IPS DF 19.7 (cell line): ENCODE measurements at regions not wholly inside any gene's neighbourhood (a gene's known extent, or its start where the extent isn't known, plus 50 kb on each side); places are given as distances from the start of the nearest gene placed in this dataset.

ENCODE experiments used
- DNase-seq: peaks from one replicate; pipeline ENCODE4 v3.0.0-alpha.2; 2013; ENCODE audit warnings: low read depth, low spot score

DNA sequence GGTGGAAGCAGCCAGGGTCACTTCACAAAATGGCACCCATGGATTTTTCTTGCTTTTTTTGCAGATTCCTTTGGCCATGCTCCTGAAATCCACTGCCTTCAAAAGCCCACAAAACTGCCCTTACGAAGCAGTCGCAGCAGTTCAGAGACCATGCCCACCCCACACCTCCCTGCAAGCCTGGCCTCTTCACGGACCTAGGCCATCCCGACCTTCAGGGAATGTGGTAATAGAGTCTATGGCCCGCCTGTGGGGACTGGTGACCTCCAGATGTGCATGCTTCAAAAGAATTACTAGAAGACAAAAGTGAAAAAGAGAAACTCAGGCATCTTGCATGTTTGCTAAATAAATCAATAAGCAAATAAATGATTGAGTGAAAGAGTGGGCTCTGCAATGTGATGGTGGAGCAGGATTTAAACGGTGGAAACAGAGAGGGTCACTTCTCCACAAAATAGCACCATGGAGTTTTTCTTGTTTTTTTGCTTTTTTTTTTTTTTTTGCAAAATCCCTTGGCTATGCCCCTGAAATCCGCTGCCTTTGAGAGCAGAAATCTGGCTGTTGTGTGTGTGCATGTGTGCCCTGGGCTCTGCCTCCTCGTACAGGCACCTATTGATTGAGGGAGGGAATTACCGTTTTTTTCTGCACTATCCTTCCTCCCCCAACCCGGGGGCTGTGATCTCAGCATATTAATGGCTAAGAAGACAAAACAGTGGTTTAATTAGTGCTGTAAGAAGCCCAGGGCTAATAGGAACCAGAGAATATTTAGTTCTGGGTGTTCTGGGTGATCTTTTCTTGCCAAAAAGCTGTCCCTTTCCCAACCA, 107.4 kb downstream of the PXDC1 start:
- DNase-seq, result no peak

DNA sequence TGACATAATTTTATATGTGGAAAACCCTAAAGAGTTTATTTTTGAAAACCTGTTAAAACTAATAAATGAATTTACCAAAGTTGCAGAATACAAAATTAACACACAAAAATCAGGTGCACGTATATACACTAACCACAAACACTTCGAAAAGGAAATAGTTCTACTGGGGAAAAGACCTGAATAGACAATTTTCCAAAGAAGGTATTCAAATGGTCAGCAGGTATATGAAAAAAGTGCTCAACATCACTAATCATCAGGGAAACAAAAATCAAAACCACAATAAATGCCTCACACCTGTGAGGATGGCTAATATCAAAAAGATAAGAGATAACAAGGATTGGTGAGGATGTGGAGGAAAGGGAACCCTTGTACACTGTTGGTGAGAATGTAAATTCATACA, 110.6 kb downstream of the PXDC1 start:
- no peak for DNase-seq

DNA sequence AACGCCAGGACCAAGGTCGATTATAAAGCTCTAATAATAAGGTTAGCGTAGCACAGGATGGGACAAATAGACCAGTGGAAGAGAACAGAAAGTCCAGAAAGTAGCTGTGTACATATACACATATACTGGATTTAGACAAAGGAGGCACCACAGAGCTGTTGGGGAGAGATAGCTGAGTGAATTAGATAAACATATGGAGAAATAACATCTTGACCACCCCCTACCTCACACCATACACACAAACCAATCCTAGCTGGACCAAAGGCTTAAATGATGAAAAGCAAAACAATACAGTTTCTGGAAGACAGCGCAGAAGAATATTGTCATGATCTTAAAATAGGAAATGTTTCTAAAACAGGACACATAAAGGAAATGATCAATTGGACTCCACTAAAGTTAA, 112.9 kb downstream of the PXDC1 start:
- DNase-seq, result no peak

DNA sequence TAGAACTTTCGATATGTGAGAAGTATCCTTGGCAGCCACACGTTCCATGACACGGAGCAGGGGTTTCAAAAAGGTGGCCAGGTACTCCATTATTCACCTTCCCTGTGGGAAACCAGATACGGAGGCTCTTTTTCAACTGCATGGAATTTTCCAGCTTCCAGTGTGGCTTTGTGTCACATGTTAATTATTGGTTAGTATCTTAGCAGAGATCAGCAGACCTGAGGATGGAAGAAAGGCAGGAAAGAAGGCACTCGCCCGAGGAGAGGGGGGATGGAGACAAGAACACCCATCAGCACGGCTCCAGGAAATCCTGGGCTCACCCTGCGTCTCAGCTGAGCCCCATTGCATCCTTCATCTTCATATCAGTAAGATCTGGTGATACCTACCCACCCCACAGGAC, 115.5 kb downstream of the PXDC1 start:
- no peak for DNase-seq

DNA sequence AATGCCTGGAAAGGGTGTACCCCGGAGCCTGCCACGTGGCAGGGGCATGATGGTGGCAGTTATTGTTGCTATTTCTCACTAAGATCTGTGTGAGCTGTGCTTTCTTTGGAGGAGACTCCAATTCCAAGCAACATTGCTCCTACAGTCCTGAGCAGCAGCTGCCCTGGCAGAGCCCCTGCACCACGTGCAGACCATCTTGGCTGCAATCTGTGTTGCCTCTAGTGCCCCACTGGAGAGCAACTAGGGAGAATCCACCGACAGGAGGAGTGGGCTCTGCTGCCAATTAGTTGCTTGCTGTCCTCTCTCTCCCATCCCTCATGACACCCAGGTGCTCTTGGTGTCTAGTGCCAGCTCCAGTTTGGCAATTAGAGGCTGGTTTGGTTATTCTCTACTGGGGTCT, 116.0 kb downstream of the PXDC1 start:
- DNase-seq, result no peak

DNA sequence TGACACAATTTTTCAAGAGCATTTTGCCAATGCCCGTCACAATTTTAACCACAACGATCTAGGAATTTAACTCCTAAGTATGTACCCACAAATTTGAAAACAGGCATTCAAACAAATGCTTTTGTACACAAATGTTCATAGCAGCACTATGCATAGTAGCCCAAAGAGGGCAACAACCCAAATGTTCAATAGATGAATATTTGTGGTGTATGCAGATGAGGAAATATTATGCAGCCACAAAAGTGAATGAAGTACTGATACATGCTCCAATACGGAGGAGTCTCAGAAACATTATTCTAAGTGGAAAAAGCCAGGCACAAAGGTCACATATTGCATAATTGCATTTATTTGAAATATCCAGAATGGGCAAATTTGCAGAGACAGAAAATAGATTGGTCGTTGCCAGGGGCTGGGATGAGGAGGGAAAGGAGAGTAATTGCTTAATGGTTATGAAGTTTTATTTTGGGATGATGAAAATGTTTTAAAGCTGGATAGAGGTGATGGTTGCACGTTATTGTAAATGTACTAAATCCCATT, 117.2 kb downstream of the PXDC1 start:
- no peak for DNase-seq

DNA sequence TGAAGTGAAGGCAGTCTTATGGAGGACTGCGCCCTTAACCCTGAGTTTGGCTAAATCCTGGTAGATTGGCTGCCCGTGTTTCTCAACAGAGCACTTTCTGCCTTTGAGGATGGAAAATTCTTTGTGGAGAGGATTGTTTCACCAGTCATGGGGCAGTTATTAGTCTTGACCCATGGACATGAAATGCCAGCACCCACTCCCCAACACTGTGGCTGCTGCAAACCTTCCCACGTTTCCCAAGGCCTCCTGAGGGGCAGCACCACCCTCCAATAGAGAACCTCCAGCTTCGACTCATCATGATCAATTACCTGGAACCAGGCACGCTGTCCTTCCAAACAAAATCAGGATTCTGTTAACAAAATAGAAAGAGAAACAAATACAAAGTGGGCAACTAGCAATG, 117.8 kb downstream of the PXDC1 start:
- DNase-seq, result no peak

DNA sequence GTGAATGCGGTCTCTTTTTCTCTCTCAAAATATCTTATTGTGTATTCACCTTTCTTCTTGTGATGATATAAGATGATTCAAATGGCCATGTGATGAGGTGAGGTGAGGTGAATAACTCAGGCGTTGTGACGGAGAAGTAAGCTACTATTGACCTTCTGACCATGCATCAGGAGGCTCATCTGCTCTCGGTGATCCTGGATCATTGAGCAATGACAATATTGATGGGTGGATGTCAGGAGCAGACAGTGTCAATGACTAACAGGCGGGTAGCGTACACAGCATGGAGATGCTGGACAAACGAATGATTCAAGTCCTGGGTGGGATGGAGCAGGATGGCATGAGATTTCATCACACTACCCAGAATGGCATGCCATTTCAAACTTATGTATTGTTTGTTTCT, 119.6 kb downstream of the PXDC1 start:
- no peak for DNase-seq

DNA sequence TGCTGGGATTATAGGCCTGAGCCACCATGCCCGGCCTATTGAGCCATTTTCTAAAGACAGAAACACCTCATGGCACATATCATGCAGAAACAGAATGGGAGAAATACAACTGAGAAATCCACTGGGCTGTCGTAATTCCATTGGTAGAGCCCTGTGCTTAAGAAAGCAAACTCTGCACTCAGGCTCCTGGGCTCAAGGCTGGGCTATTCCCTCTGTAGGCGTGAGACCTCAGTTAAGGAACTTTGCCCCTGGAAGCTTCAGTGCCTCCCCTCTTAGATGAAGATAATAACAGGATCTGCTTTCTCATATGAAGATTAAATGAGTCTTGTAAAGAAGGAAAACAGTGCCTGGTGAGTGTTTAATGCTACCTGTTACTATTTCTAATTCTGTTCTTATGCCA, 120.3 kb downstream of the PXDC1 start:
- DNase-seq, result no peak

DNA sequence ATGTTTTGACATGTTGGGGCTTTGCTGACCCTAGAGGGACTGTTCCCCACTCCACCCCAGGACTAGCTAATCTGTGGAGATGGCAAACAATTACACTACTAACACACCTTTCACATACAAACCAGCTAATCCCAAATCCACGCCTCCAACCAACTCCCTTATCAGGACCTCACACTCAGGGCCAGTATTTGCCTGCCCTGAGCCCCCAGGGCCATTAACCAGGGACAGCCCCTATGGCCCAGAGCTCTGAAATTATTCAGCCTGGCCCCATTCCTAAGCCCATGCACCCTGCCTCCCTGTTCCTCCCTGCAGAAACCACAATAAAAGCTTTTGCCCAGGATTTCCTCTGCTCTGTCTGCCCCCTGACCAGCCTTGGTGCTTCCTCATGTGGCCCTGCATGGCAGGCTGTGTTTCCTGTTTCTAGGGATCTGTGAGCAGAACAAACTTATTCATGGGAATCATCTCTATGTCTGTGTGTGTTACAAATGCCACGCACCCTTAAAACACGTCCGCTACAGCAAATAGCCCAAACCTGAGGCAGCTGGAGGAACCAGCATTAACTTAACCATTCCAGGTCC, 121.2 kb downstream of the PXDC1 start:
- DNase-seq, result no peak

DNA sequence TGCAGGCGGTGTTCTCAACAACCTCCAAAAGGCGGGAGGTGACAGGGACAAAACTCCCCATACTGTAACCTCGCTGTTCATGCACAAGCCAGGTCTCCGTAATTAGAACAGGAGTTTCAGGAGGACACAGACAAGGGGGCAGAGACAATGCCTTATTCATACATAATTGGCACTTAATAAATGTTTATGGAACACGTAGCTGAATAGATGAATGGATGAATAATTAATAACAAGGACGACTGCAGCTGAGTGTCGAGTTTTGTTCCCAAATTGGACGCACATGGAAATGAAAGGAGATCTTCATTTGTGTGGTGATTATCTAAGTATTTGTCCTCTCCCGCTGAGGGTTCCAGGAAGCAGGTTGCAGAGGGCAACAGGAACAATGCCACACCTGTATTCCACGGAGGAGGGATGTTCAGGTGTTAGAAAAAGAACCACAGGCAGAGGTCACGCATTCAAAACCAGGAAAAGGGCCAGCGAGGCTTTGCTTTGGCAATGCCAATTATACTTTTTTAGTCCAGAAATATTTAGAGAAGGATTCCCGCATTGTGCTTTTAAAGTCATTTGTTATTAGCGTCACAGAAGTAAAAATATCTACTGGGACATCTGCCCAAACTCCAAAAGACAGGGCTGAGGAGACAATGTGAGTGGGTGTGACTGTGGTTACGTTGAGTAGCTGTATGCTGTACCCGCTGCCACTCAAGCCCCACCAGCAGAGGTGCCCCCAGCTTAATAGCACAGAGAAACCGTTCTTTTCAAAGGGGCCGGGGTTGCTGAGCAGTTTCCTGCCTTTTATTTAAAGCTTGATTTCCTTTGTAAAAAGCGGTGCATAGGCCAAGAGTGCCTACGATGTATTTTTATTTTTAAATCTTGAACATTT, 123.3 kb downstream of the PXDC1 start:
- DNase-seq, result no peak

DNA sequence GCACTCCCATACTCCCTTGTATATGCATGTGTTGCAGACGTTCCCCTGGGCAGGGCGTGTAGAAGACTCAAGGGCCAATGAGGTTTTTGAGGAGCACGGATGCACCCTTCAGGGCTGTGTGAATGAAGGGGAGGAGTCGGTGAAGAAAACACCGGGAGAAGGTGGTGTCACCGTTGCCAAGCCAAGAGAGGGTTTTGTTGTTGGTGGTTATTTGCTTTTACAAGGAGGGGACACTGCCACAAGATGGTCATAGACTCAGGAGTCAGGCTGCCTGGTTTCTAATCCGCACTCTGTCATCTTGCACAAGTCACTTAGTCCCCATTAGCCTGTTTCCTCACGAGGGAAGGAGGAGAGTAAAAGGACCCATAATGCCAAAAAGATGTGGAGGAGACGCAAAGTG, 124.0 kb downstream of the PXDC1 start:
- DNase-seq, result no peak

DNA sequence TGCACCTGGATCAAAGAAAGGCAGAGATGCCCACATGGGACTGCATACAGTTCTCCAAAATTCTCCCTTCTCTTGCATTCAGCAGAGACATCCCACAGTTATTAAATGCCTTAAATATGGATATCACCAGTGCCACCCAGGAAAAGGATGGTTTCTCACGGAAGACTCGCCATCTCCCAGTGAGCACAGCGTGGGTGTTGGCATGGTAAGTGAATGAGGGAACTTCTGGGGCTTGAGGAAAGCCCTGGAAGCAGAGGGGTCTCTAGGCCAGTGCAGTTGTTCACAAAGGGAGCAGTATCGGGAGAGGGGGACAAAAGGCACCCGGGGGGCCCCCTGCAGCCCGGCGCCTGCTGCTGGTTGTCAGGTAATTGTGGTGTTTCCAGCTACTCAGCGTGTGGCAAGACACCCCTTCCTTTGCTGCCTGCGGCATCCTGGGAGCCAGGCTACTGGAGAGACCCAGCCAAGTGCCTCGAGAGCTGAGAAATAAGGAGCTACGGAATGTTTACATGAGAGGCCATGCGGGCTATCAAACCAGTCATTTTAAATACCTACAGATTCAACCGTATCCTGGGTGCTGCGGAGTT, 125.4 kb downstream of the PXDC1 start:
- DNase-seq, result no peak

DNA sequence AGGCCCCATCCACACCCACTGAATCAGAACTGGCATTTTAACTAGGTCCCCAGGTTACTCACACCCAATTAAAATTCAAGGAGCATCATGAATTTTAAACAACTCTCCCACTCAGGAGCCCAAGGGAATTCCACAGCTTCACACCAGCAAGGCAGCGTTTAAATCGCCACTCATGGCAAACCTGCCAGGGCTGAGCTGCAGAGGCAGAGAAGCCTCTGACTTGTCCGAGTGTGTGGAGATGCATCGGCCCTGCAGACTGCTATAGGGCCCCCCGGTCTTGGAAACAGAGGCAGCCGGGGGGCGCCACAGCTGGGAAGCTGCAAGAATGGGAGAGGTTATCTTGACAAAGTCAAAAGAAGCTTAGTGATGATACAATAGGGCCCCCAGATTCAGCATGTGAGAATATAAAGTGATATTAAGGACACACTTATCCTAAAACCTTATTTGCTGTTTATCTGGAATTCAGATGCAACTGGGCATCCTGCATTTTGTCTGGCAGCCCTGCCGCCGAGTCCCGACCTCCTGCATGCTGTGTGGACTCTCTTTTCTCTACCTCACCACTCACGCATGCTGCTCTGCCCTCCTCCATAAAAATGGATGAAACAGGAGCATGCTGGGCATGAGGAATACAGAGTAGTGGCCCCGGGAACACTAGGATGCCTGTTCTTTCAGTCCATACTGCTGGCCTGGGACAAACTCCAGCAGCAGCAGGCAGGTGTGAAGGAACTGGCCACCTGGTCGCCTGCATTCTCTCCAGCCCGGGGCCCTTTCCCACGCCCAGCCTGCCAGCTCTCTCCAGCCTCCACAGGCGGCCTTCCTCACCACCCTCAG, 126.1 kb downstream of the PXDC1 start:
- no peak for DNase-seq

DNA sequence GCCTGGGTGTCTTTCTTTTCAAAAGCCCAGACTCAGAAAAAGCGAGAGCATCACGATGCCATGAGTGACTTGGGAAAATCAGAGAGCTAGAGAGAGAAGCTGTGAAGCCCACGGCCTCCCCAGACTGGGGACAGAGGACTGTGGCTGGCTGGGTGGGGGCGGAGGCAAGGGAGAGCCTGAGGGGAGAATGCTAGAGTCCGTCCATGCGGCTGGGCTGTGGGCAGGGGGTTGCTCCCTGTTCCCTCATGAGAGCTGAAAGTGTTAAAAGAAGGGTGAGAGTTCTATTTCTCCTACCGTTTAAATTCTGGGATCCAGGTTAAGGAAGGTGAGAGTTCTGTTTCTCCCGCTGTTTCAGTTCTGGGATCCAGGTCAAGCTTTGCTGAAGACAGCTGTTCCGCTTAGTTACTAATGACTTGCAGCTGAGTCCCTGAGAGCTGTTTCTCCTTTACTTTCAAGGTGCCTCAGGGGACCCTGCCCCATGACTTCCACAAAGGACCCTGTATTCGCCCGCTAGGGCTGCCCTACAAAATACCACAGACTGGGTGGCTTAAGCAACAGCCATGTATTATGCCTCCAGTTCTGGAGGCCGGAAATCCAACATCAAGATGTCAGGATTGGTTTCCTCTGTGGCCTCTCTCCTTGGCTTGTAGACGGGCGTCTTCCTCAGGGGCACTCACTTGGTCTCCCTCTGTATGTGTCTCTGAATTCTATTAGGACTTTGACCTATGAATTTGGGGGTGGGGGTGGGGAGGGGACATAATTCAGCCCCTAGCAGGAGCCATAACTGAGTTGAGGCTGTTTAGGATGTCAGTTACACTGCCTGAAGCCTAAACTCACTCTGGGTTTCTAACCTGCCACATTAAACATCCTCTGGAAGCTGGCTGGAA, 127.0 kb downstream of the PXDC1 start:
- no peak for DNase-seq

DNA sequence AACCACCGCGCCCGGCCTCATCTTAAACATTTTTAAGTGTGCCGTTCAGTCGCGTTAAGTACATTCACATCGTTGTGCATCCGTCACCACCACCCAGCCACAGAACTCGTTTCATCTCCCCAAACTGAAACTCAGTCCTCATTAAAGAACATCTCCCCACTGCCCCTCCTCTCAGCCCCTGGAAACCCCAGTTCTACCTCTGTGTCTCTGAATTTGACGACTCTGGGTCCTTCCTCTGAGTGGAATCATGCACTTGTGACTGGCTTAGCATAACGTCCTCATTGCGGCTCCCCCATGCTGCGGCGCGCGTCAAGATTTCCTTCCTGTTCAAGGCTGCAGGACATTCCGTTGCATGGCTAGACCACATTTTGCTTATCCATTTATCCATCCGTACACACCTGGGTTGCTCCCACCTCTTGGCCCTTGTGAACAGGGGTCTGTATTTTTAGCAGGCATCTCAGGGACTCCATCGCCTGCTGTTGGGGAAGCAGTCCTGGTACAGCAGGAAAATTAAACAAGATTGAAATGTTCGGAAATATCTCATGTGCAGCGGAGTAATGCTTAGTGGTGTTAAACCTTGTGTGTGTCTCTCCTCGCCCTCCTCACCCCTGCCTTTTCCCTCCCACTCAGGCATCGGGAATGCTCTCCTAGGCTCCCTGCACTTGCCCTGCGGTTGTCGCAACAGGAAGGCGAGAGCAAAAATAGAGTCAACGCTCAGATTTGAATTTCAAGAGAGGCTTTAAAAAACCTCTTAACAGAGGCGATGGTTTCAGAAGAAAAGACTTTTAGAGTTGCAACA, 127.9 kb downstream of the PXDC1 start:
- no peak for DNase-seq

DNA sequence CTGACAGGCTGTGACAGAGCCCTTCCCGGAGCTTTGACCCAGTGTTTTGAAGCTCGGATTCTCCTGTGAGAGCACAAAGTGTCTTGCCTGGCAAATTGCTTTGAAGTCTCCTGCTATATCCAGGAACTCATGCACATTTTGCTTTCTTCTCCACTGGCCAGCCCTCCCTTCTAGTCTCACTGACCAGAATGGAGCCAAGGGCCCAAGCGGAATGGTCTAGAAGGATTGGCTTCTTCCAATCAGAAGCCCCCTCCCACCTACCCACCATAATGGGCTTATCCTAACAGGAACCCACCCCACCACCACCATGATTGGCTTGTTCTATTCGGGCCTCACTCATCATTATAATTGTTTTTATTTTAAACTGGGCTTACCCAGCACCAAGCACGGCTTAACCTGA, 130.1 kb downstream of the PXDC1 start:
- DNase-seq, result no peak

DNA sequence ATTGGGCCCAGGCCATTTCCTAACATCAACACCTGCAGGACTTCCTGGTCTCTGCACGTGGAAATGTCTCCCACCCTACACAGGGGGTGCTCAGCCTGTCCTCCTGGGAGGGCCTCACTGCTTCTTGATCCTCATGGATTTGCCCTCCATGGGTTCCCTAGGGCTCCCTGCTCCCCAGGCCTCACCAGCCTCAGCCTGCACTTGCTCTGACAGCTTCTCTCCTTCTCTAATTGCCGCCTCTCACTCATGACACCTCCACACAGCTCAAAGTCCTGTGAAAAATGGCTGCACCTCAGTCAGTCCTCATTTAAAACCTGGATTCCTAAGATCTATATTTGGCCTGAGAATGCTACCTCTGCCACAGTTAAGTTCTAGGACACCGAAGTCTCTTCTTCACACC, 130.6 kb downstream of the PXDC1 start:
- DNase-seq, result no peak

DNA sequence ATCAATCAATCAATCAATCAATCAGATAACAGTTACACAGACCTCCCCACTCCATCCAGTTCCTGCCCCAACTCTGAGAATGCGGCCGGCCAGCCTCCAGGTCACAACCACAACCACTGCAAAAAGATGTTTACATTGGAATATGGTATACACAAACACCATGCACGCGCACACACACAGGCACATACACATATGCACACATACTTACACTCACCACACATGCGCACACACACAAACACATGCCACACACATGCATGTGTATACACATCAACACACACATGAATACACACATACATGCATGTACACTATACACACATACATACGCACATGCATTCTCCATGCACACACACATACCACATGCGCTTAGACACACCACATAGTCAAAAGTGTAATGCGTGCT, 131.1 kb downstream of the PXDC1 start:
- no peak for DNase-seq
